DMS53 (cell line): ENCODE measurements at regions not wholly inside any gene's neighbourhood (a gene's known extent, or its start where the extent isn't known, plus 50 kb on each side); places are given as distances from the start of the nearest gene placed in this dataset.
A peak's percentile ranks its signal among the peaks of the same experiment; 100 is the strongest.

Experiments
- DNase-seq: peaks from one replicate; lab custom pipeline; 2025; lab: John Stamatoyannopoulos, UW

DNA sequence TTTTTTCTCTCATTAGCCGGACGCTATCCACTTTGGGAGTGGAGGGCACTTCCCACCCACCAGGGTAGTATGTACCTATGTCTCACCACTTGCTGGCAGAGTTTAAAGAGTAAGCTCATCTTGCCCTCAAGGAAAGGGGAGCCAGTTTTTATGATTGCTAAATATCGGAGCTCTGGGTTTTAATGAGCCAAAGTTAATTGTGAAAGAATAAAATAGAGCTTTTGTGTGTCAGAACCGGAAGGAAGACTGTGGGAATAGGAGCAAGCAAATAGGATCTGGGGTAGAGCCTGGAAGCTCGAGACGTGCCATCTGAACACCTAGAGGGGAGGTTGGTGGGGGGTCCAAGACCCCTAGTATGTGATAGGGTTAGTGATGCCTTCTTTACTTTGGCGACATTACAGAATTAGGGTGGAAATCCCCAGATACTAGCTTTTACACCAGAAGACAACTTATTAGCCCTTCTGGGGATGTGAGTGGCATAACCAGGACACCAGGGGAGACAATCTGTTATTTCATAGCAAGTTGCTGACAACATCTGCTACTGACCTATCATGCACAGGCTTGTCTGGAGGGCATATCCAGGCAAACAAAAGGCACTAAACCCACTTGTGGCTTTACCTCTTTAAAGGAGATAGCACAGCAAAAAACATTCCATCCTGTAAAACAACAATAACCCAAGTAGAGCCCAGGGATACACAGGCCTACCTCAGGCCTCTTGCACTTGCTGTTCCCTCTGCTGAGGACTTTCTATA is 333.8 kb downstream of the ZNF621 start:
- DNase-seq: no peak

DNA sequence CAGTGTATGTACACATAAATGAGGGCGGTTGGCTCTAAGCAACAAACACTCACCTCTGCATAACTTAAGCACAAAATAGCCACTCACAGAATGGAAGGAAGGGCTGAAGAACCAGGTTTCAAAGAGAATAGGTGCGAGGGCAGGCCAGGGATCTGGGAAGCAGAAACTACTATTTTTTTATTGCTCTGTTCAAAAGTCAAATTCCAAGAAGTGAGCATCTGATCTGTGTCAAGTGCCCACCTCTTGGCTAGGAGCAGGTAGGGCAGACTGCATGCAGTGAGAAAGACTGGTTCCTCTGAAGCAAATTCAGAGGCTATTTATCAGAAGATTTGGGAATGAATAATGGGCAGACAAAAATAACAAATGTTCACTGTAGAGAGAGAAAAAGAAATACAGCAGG is 336.4 kb upstream of the CTNNB1 start:
- no peak for DNase-seq

DNA sequence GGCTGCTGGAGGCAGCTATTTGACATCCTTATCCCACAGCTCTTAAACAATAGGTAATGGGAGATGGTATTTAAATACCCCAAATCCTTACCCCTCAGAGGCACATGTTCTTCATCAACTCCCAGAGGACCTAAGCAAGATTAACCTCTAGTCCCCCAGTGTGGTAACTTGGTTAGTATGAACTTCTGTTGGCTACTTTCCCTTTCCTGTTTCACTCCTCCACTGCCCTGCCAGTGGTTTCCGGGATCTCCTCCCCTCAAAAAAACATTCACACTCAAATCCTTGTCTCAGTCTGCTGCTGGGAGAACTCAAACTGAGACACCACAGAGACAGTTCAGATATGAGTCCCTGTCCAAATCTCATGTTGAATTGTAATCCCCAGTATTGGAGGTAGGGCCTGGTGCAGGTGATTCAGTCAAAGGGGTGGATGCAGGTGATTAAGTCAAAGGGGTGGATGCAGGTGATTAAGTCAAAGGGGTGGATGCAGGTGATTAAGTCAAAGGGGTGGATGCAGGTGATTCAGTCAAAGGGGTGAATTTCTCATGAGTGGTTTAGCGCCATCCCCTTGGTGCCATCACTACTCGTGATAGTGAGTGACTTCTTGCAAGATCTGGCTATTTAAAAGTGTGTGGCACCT is 335.0 kb upstream of the CTNNB1 start:
- DNase-seq: no peak

DNA sequence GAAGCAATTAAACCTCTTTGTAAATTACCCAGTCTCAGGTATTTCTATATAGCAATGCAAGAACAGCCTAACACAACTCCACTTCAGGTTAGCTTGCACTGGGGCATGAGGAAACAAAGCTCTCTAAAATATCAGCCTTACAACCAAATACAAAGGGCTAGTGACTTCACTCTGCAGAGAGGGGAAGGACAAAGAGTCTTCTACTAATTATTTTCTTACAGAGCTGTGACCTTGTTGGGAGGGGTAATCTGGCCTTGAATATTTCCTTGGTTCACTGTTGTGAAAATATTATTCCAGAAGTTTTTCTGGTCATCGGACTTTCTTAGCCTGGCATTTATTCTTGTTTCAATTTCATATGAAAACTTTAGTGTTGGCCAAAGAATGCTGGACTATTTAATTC is 334.4 kb upstream of the CTNNB1 start:
- DNase-seq: no peak

DNA sequence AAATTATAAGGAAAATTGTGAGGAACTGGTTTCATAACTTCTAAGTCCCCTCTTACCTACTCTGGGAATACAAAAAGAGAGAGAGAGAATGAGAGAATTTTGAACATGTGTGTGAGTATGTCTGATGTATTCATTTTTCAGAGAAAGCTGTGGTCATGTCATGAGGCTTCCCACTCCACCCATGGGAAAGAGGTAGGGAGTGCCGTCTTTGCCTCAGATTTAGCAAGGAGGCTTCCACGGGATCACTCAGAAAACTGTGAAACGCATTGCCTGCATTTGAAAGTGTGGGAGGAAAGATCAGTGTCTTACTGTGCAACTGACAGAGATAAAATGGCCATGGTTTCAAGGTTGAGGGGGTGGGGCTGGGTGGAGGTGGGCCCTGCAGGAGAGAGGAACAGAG is 331.5 kb upstream of the CTNNB1 start:
- no peak for DNase-seq

DNA sequence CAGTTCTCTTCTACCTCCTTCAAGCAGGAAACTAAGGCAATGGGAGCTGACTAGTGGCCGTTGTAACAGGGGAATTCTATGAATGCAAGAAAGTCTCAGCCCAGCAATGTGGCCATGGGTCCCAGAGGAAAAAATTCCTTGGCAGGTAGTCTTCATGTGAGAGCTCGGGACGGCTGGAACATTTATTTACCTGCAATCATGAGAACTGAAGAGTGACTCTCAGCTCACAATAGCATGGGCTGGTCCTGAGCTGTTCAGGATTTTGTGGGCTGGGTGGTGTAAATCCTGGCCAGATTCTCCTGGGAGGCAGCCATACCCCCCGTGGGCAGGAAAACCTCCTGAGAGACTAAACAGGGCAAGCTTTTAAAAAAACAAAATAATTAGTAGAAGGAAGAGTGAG is 330.3 kb upstream of the CTNNB1 start:
- DNase-seq: no peak

DNA sequence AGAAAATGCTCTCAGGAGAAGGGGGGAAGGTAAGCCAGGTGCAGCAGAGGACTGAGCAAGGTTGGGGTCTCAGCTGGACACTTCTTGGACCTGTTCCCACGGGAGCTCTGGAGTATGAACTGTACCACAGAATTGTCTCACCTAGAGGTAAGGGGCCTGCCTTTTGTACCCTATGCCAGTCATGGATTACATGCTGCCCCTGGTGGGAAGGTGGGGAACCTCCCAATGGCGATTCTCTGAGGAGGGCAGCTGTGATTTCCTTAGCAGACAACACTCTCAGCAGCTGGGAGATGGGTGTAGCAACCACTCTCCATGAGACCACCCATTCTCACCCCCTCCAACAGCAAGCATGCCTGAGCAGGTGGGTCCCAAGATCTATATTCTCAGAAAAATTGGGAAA is 329.4 kb upstream of the CTNNB1 start:
- DNase-seq: no peak

DNA sequence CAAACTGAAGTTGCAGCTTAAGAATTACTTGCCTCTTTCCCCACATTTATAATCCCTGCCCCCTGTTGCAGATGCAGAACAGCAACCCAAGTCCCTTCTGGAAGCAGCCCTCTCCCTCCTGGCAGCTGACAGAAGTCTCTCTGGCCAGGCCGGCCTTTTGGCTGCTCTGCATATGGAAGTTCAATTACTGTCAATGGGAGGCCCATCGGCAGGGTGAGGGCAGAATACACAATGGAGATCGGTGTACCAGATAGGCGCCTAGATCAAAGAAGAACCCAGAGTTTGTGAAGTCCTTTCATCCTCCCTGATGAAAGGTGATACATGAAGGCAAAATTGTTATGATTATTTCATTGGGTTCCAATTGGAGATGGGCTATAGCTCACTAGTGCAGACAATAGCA is 327.9 kb upstream of the CTNNB1 start:
- no peak for DNase-seq

DNA sequence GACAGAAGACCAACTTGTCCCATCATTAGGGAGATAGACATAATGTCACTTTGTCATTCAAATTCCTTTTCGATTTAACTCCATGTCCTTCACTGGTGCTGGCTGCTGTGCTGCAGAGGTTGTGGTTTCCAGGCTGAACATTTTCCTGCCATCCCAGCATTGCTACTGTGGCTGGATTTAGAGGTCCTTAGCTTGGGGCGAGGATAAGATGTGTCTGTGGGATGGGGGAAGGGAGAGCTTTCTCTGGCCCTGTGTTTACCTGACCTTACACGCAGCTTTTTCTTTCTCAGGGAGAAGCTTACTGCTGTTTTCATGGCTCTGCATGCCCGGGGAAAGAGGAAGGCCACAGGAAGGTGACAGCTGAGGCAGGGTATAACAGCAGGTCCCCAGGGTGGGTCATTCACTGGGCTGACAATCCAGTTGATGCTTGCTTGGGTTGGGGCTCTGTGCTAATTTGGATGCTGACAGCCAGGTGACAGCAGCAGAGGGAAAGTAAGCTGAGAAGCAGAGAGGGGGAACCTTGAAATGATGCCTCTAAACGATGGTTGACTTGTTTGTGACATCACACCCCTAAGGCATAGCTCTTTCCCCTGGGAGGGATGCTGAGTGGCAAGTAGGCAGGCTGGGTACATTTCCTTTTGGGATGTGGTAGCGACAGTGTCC is 326.9 kb upstream of the CTNNB1 start:
- no peak for DNase-seq

DNA sequence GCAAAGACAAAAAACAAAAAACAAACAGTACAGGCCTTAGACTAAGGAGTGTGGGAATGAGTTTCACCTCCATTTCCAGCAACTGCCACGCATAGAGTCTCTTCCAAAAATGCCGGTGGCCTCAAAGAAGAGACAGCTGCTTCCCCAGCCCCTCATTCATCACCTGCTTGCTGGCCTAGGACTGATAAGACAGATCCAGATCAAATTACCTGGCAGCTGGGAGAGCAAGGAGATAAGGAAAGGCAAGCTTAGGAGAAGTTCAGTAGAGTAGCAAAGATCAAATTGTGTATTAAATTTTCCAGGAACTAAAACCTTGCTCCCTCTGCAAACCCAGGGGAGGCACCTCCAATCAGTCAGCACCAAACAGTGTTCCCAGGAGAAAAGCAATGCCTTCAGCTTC is 325.8 kb upstream of the CTNNB1 start:
- DNase-seq: peak; percentile 2

DNA sequence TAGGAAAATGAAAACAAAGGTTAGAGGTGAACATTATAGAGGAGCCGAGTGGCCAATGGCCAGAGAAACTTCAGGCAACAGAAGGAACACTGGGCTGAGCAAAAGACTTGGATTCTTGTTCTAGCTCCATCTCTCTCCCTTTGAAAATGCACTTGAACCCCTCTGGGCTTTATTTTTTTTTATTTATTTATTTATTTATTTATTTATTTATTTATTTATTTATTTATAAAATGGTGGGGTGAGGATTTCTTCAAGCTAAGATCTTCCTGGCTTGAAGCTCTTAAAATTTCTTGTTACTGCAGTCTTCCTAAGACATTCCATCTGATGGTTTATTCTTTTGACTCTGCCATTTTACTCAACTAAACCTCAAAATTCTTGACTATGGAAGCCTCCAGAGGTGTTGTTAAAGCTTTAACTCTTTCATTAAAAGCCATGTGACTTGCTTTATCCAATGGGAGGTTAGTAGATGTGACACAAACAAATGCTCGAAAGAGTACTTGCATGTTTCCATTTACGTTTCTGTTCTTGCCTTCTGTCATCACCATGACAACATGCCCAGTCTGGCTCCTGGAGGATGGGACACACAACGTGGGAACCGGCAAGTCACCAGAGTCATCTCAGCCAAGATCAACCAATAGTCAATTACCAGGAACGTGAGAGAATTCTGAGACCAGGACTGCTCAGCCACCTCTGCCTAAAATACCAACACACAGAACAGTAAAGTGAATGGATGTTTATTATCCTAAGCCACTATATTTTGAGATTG is 325.2 kb upstream of the CTNNB1 start:
- DNase-seq: no peak

DNA sequence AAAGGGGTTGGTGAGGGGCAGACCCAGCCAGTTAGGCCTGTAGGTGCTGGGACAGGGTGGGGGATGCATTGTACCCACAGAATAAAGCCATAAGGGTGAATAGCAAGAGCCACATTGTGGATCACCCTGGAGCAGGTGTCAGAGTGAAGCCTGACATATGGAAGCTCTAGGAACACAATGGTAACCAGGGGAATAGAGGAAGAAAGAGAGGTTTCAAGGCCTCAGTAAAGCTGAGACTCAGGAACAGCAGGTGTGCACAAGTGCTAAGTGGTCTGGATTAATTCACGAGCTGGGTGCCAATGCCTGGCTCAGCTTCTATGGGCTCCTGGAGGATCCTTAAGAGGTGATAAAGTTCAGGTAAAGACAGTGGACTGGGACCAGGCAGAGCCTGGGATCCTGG is 323.7 kb upstream of the CTNNB1 start:
- peak; percentile 30 for DNase-seq

DNA sequence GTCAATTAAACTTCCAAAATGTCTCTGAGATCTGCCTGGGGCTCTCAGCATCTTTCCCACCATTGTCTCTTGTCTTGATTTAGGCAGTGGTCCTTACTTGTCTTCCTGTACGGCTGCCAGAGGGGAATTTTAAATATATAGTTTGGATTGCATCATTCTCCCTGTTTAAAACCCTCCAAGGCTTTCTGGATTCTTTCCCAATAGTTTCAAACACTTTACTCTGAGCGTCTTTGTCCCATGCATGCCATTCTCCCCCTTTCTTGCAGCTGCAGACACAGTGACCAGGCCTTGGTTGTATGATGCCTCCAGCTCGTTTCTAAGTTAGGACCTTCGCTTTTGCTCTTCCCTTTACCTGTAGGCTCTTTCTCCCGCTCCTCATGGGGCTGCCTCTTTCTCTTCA is 323.3 kb upstream of the CTNNB1 start:
- no peak for DNase-seq

DNA sequence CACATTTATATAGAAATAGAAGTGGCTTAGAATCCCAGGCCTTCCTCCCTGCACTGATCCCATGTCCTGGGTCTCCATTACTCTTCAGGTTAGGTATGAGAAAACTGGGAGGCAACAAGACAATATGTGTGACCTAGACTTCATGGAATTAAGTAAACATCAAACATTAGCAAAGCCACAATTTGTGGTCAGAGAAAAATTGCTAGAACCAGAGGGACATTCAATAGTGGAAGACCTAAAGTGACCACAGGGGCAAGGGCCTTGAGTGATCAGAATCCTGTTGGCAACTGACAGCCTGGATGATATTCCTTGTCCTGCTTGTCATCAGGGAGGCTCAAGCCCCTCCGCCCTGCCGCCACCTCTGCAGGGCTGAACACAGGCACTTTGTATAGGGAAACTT is 322.8 kb upstream of the CTNNB1 start:
- DNase-seq: no peak

DNA sequence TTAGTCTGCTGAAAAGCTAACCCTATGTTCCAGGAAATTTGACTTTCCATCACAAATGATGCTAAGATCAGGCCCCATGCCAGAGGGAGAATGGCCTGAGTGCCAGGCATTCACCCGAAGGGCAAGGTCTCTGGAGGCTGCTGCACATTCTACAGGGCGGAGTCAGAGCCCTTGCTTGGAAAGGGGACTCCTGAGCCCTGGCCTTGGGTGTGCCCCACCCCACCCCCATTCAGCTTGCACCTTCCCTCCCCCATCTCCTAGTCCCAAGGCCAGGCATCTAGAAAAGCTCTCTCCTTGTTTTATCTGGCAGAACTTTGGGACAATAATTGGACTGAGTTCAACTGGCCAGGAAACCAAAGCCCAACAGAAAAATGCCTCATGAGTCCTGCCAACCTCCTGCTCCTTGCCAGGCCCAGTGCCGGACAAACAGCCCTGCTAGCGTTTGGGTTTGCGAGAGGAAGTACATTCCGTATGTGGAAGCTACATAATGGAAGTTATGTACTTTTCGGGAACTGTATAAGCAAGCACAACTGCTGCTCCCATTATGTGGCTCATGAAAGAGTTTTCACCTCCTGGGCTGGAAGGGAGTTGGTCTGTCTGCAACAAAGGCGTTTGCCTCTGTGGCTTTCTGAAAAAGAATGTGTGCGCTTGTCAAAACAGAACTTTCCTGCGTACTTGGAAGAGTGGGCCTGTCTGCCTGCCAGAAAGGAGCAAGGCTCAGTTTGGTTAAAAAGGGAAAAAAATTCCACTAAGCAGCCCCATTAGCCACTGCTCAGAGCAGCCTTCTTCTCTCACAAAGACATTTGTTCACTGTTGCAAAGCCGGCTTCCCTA is 321.5 kb upstream of the CTNNB1 start:
- DNase-seq: no peak

DNA sequence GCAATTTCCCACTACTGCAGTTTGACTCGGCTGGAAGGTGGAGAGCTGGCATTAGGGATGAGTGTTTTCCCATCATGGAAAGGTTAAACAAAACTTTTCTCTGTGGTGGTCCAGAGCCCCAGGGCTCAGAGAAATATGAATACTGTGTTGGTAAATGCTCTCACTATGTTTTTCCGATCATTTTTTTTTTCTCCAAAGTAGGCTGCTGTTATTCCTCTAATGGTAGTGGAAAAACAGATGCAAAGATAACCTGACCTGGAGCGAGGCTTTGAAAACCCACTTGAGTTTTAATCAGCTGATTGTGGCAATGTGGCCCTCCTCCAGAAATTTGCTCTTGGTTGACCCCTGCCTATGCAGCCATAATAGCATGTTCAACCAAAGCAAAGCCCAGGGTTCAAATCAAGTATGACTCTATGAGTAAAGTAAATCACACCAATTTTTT is 320.8 kb upstream of the CTNNB1 start:
- no peak for DNase-seq

DNA sequence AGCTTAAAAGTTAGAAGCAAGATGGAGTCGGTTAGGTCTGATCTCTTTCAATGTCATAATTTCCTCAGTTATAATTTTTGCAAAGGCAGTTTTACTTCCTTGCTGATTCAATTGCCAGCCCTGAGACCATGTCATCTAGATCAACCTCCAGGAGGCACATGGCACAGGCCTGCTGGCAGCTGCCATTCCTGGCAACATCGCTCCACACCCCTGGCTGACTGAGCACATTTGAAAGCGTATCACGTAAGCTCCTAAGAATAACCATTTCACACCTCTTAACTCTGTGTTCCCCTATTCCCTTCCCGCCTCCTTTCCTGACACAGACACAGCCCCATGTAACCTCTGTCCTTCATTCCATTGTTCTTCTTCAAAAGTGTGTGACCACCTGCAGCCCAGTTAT is 313.9 kb upstream of the CTNNB1 start:
- DNase-seq: no peak

DNA sequence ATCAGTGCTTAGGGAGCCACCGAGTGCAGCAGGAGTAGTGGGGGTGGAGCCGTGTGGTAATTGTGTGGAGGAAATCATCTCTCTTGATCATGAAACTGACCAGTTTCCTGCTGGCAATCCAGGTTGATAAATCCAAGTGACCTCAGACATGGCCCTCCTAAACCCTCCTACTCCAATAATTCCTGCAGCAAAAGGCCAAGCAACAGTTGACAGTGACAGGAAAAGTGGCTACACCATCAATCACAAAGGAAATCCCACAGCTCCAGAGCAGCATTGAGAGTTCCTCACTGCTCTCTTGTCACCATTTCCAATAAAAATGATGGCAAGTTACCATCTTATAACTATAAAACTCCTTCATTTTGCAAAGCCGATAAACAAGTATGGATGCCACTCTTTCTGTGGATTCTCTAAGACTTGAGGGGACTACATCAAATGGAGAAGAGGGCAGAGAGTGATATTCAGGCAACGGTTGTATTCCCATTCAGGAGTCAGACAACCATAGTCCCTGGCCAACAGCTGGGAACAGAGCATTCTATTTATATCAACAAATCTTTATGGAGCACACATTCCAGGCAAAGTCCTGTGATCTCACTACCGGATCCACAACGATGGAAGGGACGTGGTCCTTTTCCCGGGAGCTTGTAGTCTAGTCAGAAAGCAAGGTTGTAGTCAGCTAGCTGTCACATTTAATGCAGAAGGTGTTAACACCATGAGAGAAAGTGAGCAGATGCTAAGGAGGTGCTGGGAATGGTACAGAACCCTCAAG is 312.5 kb upstream of the CTNNB1 start:
- no peak for DNase-seq

DNA sequence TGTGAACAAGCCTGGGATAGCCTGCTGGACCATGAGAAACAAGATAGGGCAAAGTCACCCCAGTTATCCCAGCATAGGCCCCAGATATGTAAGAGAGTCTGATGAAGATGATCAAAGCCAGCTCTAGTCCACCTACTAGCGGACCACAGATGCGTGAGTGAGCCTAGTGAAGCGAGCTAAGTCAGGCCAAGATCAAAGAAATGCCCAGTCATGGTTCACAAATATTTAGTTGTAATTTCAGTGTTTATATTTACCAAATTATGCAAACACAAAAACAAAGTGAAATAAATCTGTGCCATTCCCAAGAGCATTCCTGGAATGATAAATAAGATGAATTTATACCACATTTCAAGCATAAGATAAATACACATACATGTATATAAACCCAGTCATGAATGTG is 308.1 kb upstream of the CTNNB1 start:
- no peak for DNase-seq

DNA sequence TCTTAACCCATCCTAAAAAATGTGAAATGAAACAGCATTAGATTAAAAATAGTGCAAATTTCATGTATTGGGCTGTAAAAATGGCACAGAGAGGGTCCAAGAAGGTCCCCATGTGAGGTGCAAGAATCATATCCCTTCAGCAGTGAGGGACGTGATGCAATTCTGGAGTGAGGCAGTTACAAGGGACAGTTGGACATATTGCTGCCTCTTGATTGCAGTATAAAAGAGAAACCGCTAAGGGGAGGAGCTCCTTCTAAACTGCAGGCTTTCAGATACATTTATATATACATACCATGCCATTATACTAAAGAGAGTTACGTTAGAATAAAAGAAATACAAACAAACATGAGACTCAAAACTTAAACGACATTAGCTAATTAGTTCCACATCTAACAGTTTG is 304.2 kb upstream of the CTNNB1 start:
- no peak for DNase-seq

DNA sequence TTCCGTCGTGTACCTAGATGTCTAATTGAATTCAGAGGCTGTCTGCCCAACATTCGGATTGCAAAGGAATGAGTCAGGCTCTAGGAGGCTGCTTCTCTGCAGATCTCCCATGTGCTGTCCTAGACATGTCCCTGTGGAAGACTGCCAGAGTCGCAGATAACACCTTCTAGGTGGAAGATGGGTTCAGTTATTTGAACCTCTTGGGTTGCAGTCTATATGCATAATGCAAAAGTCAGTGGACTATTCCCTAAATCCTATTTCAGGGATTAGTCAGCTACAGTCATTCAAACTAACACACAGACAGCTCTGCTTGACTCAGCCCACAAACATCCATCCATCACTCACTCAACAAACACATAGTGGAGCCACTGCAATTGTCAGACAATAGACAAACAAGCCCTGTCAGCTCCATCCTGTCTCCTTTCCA is 300.0 kb upstream of the CTNNB1 start:
- no peak for DNase-seq
